Esophagus (tissue), 2 donors: ENCODE measurements at regions not wholly inside any gene's neighbourhood (a gene's known extent, or its start where the extent isn't known, plus 50 kb on each side); places are given as distances from the start of the nearest gene placed in this dataset.

Experiments used
- H3K27ac ChIP-seq, 2 donors: one replicate each; pipeline ENCODE4 v1.5.1; 2013; ENCODE audit warnings: low read depth in 2 of 2, mild to moderate bottlenecking in 2 of 2, inconsistent platforms in 1 of 2, low read length in 1 of 2, moderate library complexity in 1 of 2
- H3K27me3 ChIP-seq, 2 donors: one replicate each; pipeline ENCODE4 v1.6.1; 2013; ENCODE audit warnings: low read length in 2 of 2, control low read depth in 1 of 2, mild to moderate bottlenecking in 1 of 2; ENCODE audit not compliant: insufficient read depth in 2 of 2, control insufficient read depth in 1 of 2
- H3K36me3 ChIP-seq, 2 donors: one replicate each; pipeline ENCODE4 v1.6.1; 2013; ENCODE audit warnings: low read length in 1 of 2; ENCODE audit not compliant: control insufficient read depth in 2 of 2, insufficient read depth in 2 of 2
- H3K4me1 ChIP-seq, 2 donors: one replicate each; pipeline ENCODE4 v1.6.1; 2013; ENCODE audit warnings: low read length in 1 of 2; ENCODE audit not compliant: control insufficient read depth in 2 of 2, insufficient read depth in 2 of 2
- H3K4me3 ChIP-seq, 2 donors: one replicate each; pipeline ENCODE4 v1.5.1; 2013; ENCODE audit warnings: low read length in 2 of 2, mild to moderate bottlenecking in 2 of 2, low read depth in 1 of 2, moderate library complexity in 1 of 2
- H3K9me3 ChIP-seq, 2 donors: one replicate each; pipeline ENCODE4 v1.6.1; 2013; ENCODE audit warnings: mild to moderate bottlenecking in 2 of 2, low read depth in 1 of 2, low read length in 1 of 2, moderate library complexity in 1 of 2; ENCODE audit not compliant: control insufficient read depth in 2 of 2, insufficient read depth in 1 of 2
- WGBS, 2 donors: extraction: QIAGEN DNeasy Blood & Tissue Kit; methylation state at CpG; one replicate each; pipeline ENCODE4 v1.1.7; 2013; 5-methylcytosine and 5-hydroxymethylcytosine counted together
- donor health status: healthy with polysubstance abuse.
- donor health status: Bipolar disorder and iron deficiency.

- no peaks in the 10 kb centered on the region for H3K27me3 ChIP-seq
- WGBS, 2 donors = 80 to 95% methylated on average over 3 of the region's 3 CpGs
- no peak overlapping the region for H3K27ac ChIP-seq
- H3K9me3 ChIP-seq = no peaks in the 10 kb centered on the region
- peaks cover 0 to 3% of the 10 kb centered on the region in 2 donors for H3K4me1 ChIP-seq
- H3K4me3 ChIP-seq = no peak overlapping the region
- no peaks in the 10 kb centered on the region for H3K36me3 ChIP-seq
These were observed 108.1 kb upstream of the SELENOK start for GRCh38 chr3:53999725-54000124.

GRCh38 chr3:53998980-53999379 lies 107.3 kb upstream of the SELENOK start:
- 73 to 89% methylated on average over 2 of the region's 2 CpGs for WGBS, 2 donors
- Histone ChIP-seq H3K27me3 (no peaks in the 10 kb centered on the region), H3K9me3 (no peaks in the 10 kb centered on the region), H3K4me1 (peaks cover 0 to 3% of the 10 kb centered on the region in 2 donors), H3K27ac (no peak overlapping the region), H3K4me3 (no peak overlapping the region), H3K36me3 (no peaks in the 10 kb centered on the region)

- WGBS, 2 donors = 60 to 84% methylated on average over 4 of the region's 4 CpGs
- Histone ChIP-seq H3K4me1 (peaks cover 0 to 3% of the 10 kb centered on the region in 2 donors), H3K4me3 (no peak overlapping the region), H3K27me3 (no peaks in the 10 kb centered on the region), H3K36me3 (no peaks in the 10 kb centered on the region), H3K27ac (no peak overlapping the region), H3K9me3 (no peaks in the 10 kb centered on the region)
These were observed 105.8 kb upstream of the SELENOK start for GRCh38 chr3:53997476-53997875.

GRCh38 chr3:53996141-53996874 lies 104.6 kb upstream of the SELENOK start:
- H3K27ac ChIP-seq = no peak overlapping the region
- no peaks in the 10 kb centered on the region for H3K27me3 ChIP-seq
- H3K4me3 ChIP-seq = no peak overlapping the region
- no peaks in the 10 kb centered on the region for H3K9me3 ChIP-seq
- peaks cover 0 to 3% of the 10 kb centered on the region in 2 donors for H3K4me1 ChIP-seq
- no peaks in the 10 kb centered on the region for H3K36me3 ChIP-seq
- 71 to 72% methylated on average over 7 of the region's 7 CpGs for WGBS, 2 donors

GRCh38 chr3:53994986-53995603 lies 103.4 kb upstream of the SELENOK start:
- 71 to 72% methylated on average over 9 of the region's 9 CpGs for WGBS, 2 donors
- H3K27me3 ChIP-seq = no peaks in the 10 kb centered on the region
- H3K4me1 ChIP-seq = peaks cover 0 to 3% of the 10 kb centered on the region in 2 donors
- no peaks in the 10 kb centered on the region for H3K9me3 ChIP-seq
- no peak overlapping the region for H3K27ac ChIP-seq
- no peak overlapping the region for H3K4me3 ChIP-seq
- no peaks in the 10 kb centered on the region for H3K36me3 ChIP-seq

GRCh38 chr3:53991240-53991639 lies 99.6 kb upstream of the SELENOK start:
- WGBS, 2 donors = 62 to 83% methylated on average over 2 of the region's 2 CpGs

GRCh38 chr3:53989946-53990345 lies 98.3 kb upstream of the SELENOK start:
- WGBS, 2 donors = 41 to 56% methylated on average over 7 of the region's 7 CpGs
- Histone ChIP-seq H3K36me3 (no peaks in the 10 kb centered on the region), H3K27ac (no peak overlapping the region), H3K27me3 (peaks cover 0 to 3% of the 10 kb centered on the region in 2 donors), H3K4me3 (no peak overlapping the region), H3K9me3 (no peaks in the 10 kb centered on the region), H3K4me1 (no peaks in the 10 kb centered on the region)

More at GRCh38 chr3:53991240-53991639, 99.6 kb upstream of the SELENOK start:
- no peaks in the 10 kb centered on the region for H3K9me3 ChIP-seq
- no peak overlapping the region for H3K4me3 ChIP-seq
- no peaks in the 10 kb centered on the region for H3K36me3 ChIP-seq
- no peak overlapping the region for H3K27ac ChIP-seq
- no peaks in the 10 kb centered on the region for H3K4me1 ChIP-seq
- no peaks in the 10 kb centered on the region for H3K27me3 ChIP-seq

- 52 to 61% methylated on average over 4 of the region's 4 CpGs for WGBS, 2 donors
- Histone ChIP-seq H3K4me1 (no peaks in the 10 kb centered on the region), H3K9me3 (no peaks in the 10 kb centered on the region), H3K36me3 (no peaks in the 10 kb centered on the region), H3K27ac (no peak overlapping the region), H3K27me3 (peaks cover 0 to 3% of the 10 kb centered on the region in 2 donors), H3K4me3 (no peak overlapping the region)
These were observed 97.8 kb upstream of the SELENOK start for GRCh38 chr3:53989451-53989850.

GRCh38 chr3:53978386-53978785 lies 86.7 kb upstream of the SELENOK start:
- Histone ChIP-seq H3K27ac (no peak overlapping the region), H3K9me3 (peaks cover 2 to 5% of the 10 kb centered on the region in 2 donors), H3K27me3 (peaks cover 0 to 2% of the 10 kb centered on the region in 2 donors), H3K4me1 (no peaks in the 10 kb centered on the region), H3K36me3 (peaks cover 0 to 2% of the 10 kb centered on the region in 2 donors), H3K4me3 (no peak overlapping the region)
- 43 to 47% methylated on average over 3 of the region's 3 CpGs for WGBS, 2 donors

- 88 to 93% methylated on average over 2 of the region's 2 CpGs for WGBS, 2 donors
- Histone ChIP-seq H3K9me3 (peaks cover 6 to 8% of the 10 kb centered on the region in 2 donors), H3K27me3 (peaks cover 0 to under 1% of the 10 kb centered on the region in 2 donors), H3K4me3 (no peak overlapping the region), H3K4me1 (no peaks in the 10 kb centered on the region), H3K27ac (no peak overlapping the region), H3K36me3 (peaks cover 0 to 2% of the 10 kb centered on the region in 2 donors)
These were observed 83.7 kb upstream of the SELENOK start for GRCh38 chr3:53975382-53975781.
